GM21367 (cell line): ENCODE measurements at regions not wholly inside any gene's neighbourhood (a gene's known extent, or its start where the extent isn't known, plus 50 kb on each side); places are given as distances from the start of the nearest gene placed in this dataset.

Source experiments
- ATAC-seq: cut with Tn5 transposase; IDR thresholded peaks from one replicate; pipeline ENCODE4 v1.9.1; 2021; ENCODE audit not compliant: unreplicated experiment

DNA sequence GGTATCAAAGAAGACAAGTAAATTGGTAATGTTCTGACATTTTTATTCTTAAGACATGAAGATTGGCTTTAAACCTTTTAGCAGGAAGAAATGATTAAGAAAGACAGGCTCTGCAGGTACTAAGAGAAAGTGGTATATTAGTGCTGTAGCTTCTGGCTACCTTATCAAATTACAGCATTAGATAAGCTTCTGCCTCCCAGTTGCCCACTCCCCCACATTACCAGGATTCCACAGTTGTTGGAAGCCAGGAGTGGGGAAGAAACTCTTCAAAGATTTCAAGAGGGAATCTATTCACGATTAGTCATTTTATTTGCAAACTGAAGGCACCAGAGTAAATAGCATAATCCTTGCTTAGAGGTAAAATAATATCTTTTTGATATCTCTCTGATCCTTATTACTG lies 274.9 kb downstream of the LMO4 start:
- no peak for ATAC-seq

DNA sequence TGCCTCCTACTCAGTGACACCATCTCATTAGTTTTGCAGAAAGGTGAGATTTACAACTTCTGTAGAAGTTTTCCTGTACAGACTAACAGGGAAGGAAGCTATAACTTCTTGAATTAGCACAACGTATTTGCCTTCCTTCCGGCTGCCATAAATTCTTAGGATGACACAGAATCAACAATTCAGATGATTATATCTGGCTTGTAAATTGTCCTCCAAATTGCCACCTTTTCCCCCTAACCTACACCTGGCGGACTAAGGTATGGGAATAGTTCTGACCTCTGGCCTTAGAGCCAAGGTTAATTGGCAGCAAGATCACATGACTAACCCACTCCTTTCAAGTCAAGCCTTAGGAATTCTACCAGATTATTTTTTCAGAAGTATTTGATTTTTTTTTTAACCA lies 284.3 kb downstream of the LMO4 start:
- no peak for ATAC-seq

DNA sequence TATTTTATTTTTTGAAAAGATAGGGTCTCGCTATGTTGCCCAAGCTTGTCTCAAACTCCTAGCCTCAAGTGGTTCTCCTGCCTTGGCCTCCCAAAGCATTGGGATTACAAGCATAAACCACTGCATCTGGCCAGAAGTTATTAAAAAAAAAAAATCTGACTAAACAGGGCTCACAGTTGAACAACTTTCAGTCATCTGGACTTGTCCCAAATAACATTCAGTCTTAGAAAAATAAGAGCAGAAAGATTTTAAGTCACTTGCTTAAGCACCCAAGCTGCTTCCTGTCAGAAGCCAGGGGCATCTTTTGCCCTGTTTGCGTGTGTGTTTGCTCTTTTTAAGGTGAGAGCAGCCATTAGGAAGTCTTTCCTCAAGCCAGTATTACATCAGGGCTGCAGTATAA lies 286.8 kb downstream of the LMO4 start:
- ATAC-seq = no peak

GRCh38 chr1:87615901-87616300 lies 287.2 kb downstream of the LMO4 start:
- ATAC-seq = no peak

GRCh38 chr1:87620807-87621206 lies 292.1 kb downstream of the LMO4 start:
- no peak for ATAC-seq

GRCh38 chr1:87629673-87630072 lies 301.0 kb downstream of the LMO4 start:
- no peak for ATAC-seq

DNA sequence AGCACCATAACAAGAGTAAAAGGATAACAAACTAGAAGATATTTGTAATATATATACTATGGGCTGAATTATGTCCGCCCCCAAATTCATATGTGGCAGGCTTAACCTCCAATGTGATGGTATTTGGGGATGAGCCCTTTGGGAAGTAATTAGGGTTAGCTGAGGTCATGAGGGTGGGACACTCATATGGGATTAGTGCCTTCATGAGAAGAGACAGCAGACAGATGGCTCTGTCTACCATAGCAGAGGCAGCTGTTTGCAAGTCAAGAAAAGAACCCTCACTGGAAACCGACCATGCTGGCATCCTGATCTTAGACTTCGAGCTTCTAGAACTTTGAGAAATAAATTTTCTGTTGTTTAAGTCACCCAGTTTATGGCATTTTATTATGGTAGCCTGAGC lies 303.6 kb downstream of the LMO4 start:
- ATAC-seq = no peak

DNA sequence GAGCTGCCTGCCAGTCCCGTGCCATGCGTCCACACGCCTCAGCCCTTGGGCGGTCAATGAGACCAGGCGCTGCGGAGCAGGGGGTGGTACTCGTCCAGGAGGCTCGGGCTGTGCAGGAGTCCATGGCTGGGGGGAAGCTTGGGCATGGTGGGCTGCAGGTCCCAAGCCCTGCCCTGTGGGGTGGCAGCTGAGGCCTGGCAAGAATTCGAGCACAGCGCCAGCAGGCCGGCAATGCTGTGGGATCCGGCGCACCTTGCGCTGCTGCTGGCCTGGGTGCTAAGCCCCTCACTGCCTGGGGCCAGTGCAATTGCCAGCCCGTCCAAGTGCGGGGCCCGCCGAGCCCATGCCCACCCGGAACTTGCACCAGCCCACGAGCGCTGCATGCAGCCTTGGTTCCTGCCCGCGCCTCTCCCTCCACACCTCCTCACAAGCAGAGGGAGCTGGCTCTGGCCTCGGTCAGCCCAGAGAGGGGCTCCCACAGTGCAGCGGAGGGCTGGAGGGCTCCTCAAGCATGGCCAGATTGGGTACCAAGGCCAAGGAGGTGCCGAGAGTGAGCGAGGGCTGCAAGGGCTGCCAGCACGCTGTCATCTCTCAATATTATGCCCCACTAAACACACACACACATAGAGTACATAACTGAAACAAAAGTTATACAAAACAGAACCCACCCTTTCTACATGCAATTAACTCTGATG lies 307.7 kb downstream of the LMO4 start:
- ATAC-seq = no peak

GRCh38 chr1:87638636-87639035 lies 310.0 kb downstream of the LMO4 start:
- ATAC-seq = no peak

- ATAC-seq = no peak
Observed at GRCh38 chr1:87641996-87642395, 313.3 kb downstream of the LMO4 start.

- ATAC-seq = no peak
Observed at GRCh38 chr1:87642581-87643221, 314.0 kb downstream of the LMO4 start.

GRCh38 chr1:87644033-87644578 lies 315.4 kb downstream of the LMO4 start:
- ATAC-seq = no peak

GRCh38 chr1:87644579-87645190 lies 316.0 kb downstream of the LMO4 start:
- ATAC-seq = no peak

- ATAC-seq = no peak
Observed at GRCh38 chr1:87647430-87648177, 318.9 kb downstream of the LMO4 start.

GRCh38 chr1:87648323-87649119 lies 319.8 kb downstream of the LMO4 start:
- no peak for ATAC-seq

GRCh38 chr1:87650306-87650705 lies 321.6 kb downstream of the LMO4 start:
- no peak for ATAC-seq

DNA sequence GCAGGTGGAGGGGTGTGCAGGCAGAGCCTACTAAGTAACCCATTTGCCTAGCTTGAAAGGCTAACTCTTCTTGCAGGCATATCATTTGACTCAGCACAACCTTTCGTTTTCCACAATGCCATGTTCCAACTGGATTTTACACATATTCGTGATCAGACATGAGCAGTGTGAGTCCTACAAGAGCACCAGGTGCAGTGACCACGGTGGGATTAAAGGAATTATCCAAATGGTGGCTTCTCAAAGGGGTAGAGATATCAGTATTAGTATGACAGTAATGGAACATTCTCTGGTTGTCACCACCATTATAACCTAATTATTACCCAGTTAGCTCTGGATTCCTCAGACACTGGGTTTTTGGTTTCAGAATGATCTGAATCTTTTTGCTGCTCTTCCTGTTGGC lies 323.5 kb downstream of the LMO4 start:
- no peak for ATAC-seq

DNA sequence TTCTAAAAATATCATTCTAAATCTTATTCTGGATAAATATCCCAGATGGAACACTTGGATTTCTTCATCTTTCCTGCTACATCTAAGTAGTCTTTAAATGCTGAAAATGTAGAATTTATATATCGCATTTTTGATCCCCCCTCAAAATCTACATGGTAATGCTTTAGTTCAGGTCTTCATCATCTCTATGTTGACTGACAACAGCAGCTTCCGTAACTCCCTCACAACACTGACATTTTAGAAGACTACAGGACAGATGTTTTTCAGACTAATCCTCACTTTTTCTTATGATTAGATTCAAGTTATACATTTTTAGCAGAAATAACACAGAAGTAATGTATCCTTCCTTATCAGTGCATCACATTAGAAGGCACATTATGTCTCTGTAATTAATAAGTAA lies 336.5 kb downstream of the LMO4 start:
- ATAC-seq = no peak

DNA sequence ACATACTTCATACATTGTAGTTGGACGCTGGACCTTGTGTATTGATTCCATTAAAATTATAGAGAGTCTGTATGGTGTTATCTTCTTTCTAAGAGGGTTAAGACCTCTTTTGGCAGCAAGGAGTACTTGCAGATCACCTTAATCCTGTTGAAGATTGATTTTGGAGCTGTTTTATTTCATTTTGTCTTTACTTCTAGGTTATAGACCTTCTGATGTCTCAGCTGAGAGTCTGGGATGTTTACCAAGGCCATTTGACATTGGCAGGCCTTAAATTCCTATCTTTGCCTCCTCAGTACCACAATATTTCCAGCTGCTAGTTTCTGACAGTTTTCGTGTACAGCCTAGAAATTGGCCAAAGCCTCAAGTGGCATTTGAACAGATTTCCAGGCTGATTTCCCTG lies 338.0 kb downstream of the LMO4 start:
- no peak for ATAC-seq

DNA sequence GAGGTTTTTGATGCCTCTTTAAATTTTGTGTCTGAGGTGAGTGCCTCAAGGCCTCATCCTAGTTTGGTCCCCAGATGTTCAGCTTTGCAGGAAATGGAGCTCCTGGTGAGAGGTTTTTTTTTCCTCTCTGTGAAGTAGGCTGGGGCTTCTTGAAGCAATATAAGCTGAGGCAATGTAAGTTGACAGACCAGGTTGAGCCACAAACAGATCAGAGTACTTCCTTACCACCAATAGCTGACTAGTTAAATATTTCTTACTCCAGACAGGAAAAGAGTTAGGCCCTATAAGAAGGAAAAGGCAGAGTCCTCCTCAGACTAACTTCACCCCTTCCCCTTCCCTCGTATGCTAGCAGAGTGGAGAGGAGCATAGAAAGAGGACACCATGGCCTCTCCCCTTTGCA lies 341.0 kb downstream of the LMO4 start:
- ATAC-seq = no peak

- no peak for ATAC-seq
Observed at GRCh38 chr1:87673309-87673708, 344.6 kb downstream of the LMO4 start.
